Activated CD8-positive, alpha-beta memory T cell treated with anti-CD3 and anti-CD28 coated beads for 48 hours (primary cell): ENCODE measurements at regions not wholly inside any gene's neighbourhood (a gene's known extent, or its start where the extent isn't known, plus 50 kb on each side); places are given as distances from the start of the nearest gene placed in this dataset.
"Not testable (repeated sequence)": the region's sequence is repeated elsewhere in the genome, so short reads cannot be mapped to it uniquely, and the experiment has no call there.

Experiments used
- DNase-seq, 3 experiments: peaks; one replicate each; pipeline ENCODE4 v3.0.0-alpha.2; 2020; ENCODE audit warnings: low read depth in 2 of 3, low spot score in 2 of 3

- no peak for DNase-seq
Observed at GRCh38 chr1:208465786-208466590, 221.8 kb upstream of the PLXNA2 start.

- no peak for DNase-seq
Observed at GRCh38 chr1:208467151-208467780, 223.1 kb upstream of the PLXNA2 start.

GRCh38 chr1:208475449-208475848, 231.3 kb upstream of the PLXNA2 start:
- no peak for DNase-seq

- no peak for DNase-seq
Observed at GRCh38 chr1:208475951-208476845, 232.0 kb upstream of the PLXNA2 start.

GRCh38 chr1:208476846-208477170, 232.6 kb upstream of the PLXNA2 start:
- no peak for DNase-seq

- DNase-seq: no peak
Observed at GRCh38 chr1:208479435-208479834, 235.3 kb upstream of the PLXNA2 start.

- no peak for DNase-seq
Observed at GRCh38 chr1:208485512-208485911, 241.3 kb upstream of the PLXNA2 start.

GRCh38 chr1:208486677-208487076, 242.5 kb upstream of the PLXNA2 start:
- no peak for DNase-seq

- DNase-seq: not testable (repeated sequence)
Observed at GRCh38 chr1:208488432-208488831, 244.2 kb upstream of the PLXNA2 start.

- DNase-seq: no peak
Observed at GRCh38 chr1:208496467-208497371, 252.5 kb upstream of the PLXNA2 start.

- no peak for DNase-seq
Observed at GRCh38 chr1:208497866-208498541, 253.8 kb upstream of the PLXNA2 start.

GRCh38 chr1:208499026-208499425, 254.8 kb upstream of the PLXNA2 start:
- no peak for DNase-seq

GRCh38 chr1:208499601-208500000, 255.4 kb upstream of the PLXNA2 start:
- DNase-seq: no peak

- DNase-seq: no peak
Observed at GRCh38 chr1:208500375-208500774, 256.2 kb upstream of the PLXNA2 start.

- no peak for DNase-seq
Observed at GRCh38 chr1:208501542-208501941, 257.4 kb upstream of the PLXNA2 start.

- DNase-seq: no peak
Observed at GRCh38 chr1:208503787-208504186, 259.6 kb upstream of the PLXNA2 start.

GRCh38 chr1:208506812-208507211, 262.6 kb upstream of the PLXNA2 start:
- DNase-seq: no peak

- DNase-seq: no peak
Observed at GRCh38 chr1:208509072-208509471, 264.9 kb upstream of the PLXNA2 start.

- DNase-seq: no peak
Observed at GRCh38 chr1:208510192-208510952, 266.2 kb upstream of the PLXNA2 start.
